ENCODE measurements at regions not wholly inside any gene's neighbourhood (a gene's known extent, or its start where the extent isn't known, plus 50 kb on each side); places are given as distances from the start of the nearest gene placed in this dataset.

DNA sequence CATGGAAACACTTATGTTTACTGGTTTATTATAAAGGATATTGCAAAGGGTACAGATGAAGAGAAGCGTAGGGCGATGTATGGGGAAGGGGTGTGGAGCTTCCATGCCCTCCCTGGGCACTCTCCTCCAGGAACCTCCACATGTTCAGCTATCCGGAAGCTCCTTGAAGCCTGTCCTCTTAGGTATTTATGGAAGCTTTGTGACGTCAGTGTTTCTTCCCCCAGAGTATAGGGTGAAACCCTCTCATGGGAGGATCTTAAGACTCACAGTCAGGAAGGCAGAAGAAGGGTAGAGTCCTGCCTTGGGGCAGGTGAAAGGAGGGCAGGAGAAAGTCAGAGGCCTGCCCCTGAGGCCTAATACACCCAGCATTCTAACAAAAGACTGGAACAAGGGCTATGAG lies 61.3 kb upstream of the CREB1 start:
- no peak for DNase-seq
- WGBS, 2 experiments (ENCODE audit: low coverage in 1 of 2, low lambda C conversion rate in 2 of 2, missing lambda C conversion rate in 2 of 2), result 95 to 97% methylated on average over 4 of the region's 4 CpGs
- Histone ChIP-seq H3K9ac (no peak overlapping the region), H3K9me2 (ENCODE audit: insufficient read depth) (no peaks in the 10 kb centered on the region), H3K36me3 (ENCODE audit: low read depth) (no peaks in the 10 kb centered on the region), H3F3A (ENCODE audit: insufficient read depth) (peaks cover 31% of the 10 kb centered on the region; the same call in 1 of the 2 replicates), H3K9me3 (ENCODE audit: low read depth) (no peaks in the 10 kb centered on the region), H3K27me3 (replicated peaks; ENCODE audit: insufficient read depth) (no peaks in the 10 kb centered on the region), H2AFZ (no peak overlapping the region), H4K20me1 (ENCODE audit: insufficient read depth) (no peaks in the 10 kb centered on the region), H3K27ac (no peak overlapping the region), H3K4me1 (ENCODE audit: insufficient read depth) (peaks cover 53% of the 10 kb centered on the region), H3K4me3 (no peak overlapping the region), H3K4me2 (ENCODE audit: unreplicated experiment) (no peak overlapping the region), H3K79me2 (ENCODE audit: insufficient read depth) (no peaks in the 10 kb centered on the region)
- in situ Hi-C loops (cut with MboI), result no loop called here
- TF ChIP-seq EZH2 (IDR thresholded peaks at IDR 0.05; ENCODE audit: insufficient read depth, poor library complexity, severe bottlenecking), result no peak
- TF ChIP-seq EZH2phosphoT487 (IDR thresholded peaks at IDR 0.05; ENCODE audit: insufficient read depth, low read depth), result no peak

GRCh38 chr2:207469451-207469850 lies 60.3 kb upstream of the CREB1 start:
- no peaks in the 10 kb centered on the region for H4K20me1 ChIP-seq (ENCODE audit: insufficient read depth)
- H3K79me2 ChIP-seq (ENCODE audit: insufficient read depth), result no peaks in the 10 kb centered on the region
- no peak overlapping the region for H3K27ac ChIP-seq
- no peaks in the 10 kb centered on the region for H3K27me3 ChIP-seq (replicated peaks; ENCODE audit: insufficient read depth)
- H3K9me2 ChIP-seq (ENCODE audit: insufficient read depth), result no peaks in the 10 kb centered on the region
- no peak overlapping the region for H3K4me2 ChIP-seq (ENCODE audit: unreplicated experiment)
- no peak overlapping the region for H2AFZ ChIP-seq
- peaks cover 50% of the 10 kb centered on the region for H3K4me1 ChIP-seq (ENCODE audit: insufficient read depth)
- 84 to 85% methylated on average over 6 of the region's 6 CpGs for WGBS, 2 experiments (ENCODE audit: low coverage in 1 of 2, low lambda C conversion rate in 2 of 2, missing lambda C conversion rate in 2 of 2)
- H3F3A ChIP-seq (ENCODE audit: insufficient read depth), result peaks cover 22% of the 10 kb centered on the region; the same call in 1 of the 2 replicates
- H3K36me3 ChIP-seq (ENCODE audit: low read depth), result no peaks in the 10 kb centered on the region
- no peak for DNase-seq
- H3K9me3 ChIP-seq (ENCODE audit: low read depth), result no peaks in the 10 kb centered on the region
- H3K4me3 ChIP-seq, result no peak overlapping the region
- no peak for TF ChIP-seq EZH2phosphoT487 (IDR thresholded peaks at IDR 0.05; ENCODE audit: insufficient read depth, low read depth)
- TF ChIP-seq EZH2 (IDR thresholded peaks at IDR 0.05; ENCODE audit: insufficient read depth, poor library complexity, severe bottlenecking), result no peak
- H3K9ac ChIP-seq, result no peak overlapping the region
- in situ Hi-C loops (cut with MboI), result no loop called here

DNA sequence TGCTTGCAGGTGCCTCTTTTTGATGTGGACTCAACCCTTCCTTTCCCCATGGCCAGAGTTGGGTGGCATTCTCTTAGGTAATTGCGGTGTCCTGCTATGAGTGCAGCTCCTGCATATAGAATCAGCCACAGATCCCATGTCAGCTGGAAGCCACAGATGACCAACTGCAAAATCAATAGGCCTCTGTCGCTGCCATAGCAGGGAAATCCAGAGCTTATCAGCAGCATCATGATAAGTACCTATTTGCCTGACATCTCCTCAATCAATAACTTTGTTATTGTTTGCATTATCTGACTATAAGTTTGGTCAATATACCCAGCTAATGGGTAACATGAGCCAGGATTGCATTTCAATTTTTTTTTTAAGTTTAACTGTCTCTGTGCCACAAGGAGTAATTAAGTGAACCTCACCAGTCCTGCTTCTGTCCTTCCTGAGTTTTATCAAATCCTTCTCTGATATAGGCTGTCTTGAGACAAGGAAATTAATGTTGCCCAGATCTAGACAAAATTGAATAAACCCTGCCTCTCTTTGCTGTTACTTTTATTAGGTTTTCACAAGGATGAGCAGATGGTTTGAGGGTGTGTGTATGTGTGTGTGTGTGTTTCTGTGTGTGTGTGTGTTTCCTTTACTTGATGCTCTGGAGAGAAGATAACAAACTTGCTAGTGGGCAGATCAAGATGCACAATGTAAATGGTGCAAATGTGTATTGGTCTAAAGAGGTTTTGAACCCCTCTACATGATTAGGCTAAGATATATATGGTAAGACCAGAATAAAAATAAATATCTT lies 59.6 kb upstream of the CREB1 start:
- no peak overlapping the region for H2AFZ ChIP-seq
- 98 to 100% methylated on average over 2 of the region's 2 CpGs for WGBS, 2 experiments (ENCODE audit: low coverage in 1 of 2, low lambda C conversion rate in 2 of 2, missing lambda C conversion rate in 2 of 2)
- no peaks in the 10 kb centered on the region for H4K20me1 ChIP-seq (ENCODE audit: insufficient read depth)
- no peak overlapping the region for H3K4me3 ChIP-seq
- peaks cover 49% of the 10 kb centered on the region for H3K4me1 ChIP-seq (ENCODE audit: insufficient read depth)
- H3K4me2 ChIP-seq (ENCODE audit: unreplicated experiment), result no peak overlapping the region
- no peak overlapping the region for H3K27ac ChIP-seq
- no peaks in the 10 kb centered on the region for H3K9me2 ChIP-seq (ENCODE audit: insufficient read depth)
- TF ChIP-seq EZH2phosphoT487 (IDR thresholded peaks at IDR 0.05; ENCODE audit: insufficient read depth, low read depth), result no peak
- no peak for TF ChIP-seq EZH2 (IDR thresholded peaks at IDR 0.05; ENCODE audit: insufficient read depth, poor library complexity, severe bottlenecking)
- H3F3A ChIP-seq (ENCODE audit: insufficient read depth), result peaks cover 24% of the 10 kb centered on the region
- no peaks in the 10 kb centered on the region for H3K9me3 ChIP-seq (ENCODE audit: low read depth)
- no peaks in the 10 kb centered on the region for H3K36me3 ChIP-seq (ENCODE audit: low read depth)
- no peak for DNase-seq
- no peaks in the 10 kb centered on the region for H3K27me3 ChIP-seq (replicated peaks; ENCODE audit: insufficient read depth)
- no peaks in the 10 kb centered on the region for H3K79me2 ChIP-seq (ENCODE audit: insufficient read depth)
- in situ Hi-C loops (cut with MboI), result loop anchor here (5.0 to 10.0 kb wide), 3 partner anchors 223 to 488 kb away; partner anchors contain the start of gene KLF7
- H3K9ac ChIP-seq, result no peak overlapping the region

- Histone ChIP-seq H3K27me3 (replicated peaks; ENCODE audit: insufficient read depth) (no peaks in the 10 kb centered on the region), H3K36me3 (ENCODE audit: low read depth) (no peaks in the 10 kb centered on the region), H3F3A (ENCODE audit: insufficient read depth) (peaks cover 31% of the 10 kb centered on the region), H4K20me1 (ENCODE audit: insufficient read depth) (no peaks in the 10 kb centered on the region), H3K9me3 (ENCODE audit: low read depth) (no peaks in the 10 kb centered on the region), H3K9me2 (ENCODE audit: insufficient read depth) (no peaks in the 10 kb centered on the region), H3K4me2 (ENCODE audit: unreplicated experiment) (no peak overlapping the region), H3K4me3 (no peak overlapping the region), H3K27ac (no peak overlapping the region), H3K79me2 (ENCODE audit: insufficient read depth) (no peaks in the 10 kb centered on the region), H3K4me1 (ENCODE audit: insufficient read depth) (peaks cover 49% of the 10 kb centered on the region), H2AFZ (no peak overlapping the region), H3K9ac (no peak overlapping the region)
- in situ Hi-C loops (cut with MboI), result loop anchor here (5.0 to 10.0 kb wide), 3 partner anchors 224 to 489 kb away; partner anchors contain the start of gene KLF7
- DNase-seq, result no peak
- TF ChIP-seq EZH2 (IDR thresholded peaks at IDR 0.05; ENCODE audit: insufficient read depth, poor library complexity, severe bottlenecking) (no peak), EZH2phosphoT487 (IDR thresholded peaks at IDR 0.05; ENCODE audit: insufficient read depth, low read depth) (no peak)
- 80 to 82% methylated on average over 4 of the region's 4 CpGs for WGBS, 2 experiments (ENCODE audit: low coverage in 1 of 2, low lambda C conversion rate in 2 of 2, missing lambda C conversion rate in 2 of 2)
Measured at GRCh38 chr2:207471261-207471660, 58.5 kb upstream of the CREB1 start.
